ENCODE measurements at regions not wholly inside any gene's neighbourhood (a gene's known extent, or its start where the extent isn't known, plus 50 kb on each side); places are given as distances from the start of the nearest gene placed in this dataset.

DNA sequence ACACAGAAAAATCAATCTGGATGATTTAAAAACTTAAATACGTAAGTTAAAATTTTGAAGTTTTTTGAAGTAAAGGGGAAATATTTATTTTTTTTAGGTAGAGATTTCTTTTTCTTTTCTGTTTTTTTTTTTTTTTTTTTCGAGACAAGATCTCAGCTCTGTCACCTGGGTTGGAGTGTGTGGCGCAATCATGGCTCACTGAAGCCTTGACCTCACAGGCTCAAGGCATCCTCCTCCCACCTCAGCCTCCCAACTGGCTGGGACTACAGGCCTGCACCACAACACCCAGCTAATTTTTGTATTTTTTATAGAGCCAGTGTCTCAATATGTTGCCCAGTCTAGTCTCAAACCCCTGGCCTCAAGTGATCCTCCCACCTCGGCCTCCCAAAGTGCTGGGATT lies 120.4 kb upstream of the CLDN10 start:
- no peak overlapping the region for H3K4me3 ChIP-seq (ENCODE audit: low read depth, low read length)
- no peak for DNase-seq (ENCODE audit: low read depth)
- TF ChIP-seq, protein P1, sequence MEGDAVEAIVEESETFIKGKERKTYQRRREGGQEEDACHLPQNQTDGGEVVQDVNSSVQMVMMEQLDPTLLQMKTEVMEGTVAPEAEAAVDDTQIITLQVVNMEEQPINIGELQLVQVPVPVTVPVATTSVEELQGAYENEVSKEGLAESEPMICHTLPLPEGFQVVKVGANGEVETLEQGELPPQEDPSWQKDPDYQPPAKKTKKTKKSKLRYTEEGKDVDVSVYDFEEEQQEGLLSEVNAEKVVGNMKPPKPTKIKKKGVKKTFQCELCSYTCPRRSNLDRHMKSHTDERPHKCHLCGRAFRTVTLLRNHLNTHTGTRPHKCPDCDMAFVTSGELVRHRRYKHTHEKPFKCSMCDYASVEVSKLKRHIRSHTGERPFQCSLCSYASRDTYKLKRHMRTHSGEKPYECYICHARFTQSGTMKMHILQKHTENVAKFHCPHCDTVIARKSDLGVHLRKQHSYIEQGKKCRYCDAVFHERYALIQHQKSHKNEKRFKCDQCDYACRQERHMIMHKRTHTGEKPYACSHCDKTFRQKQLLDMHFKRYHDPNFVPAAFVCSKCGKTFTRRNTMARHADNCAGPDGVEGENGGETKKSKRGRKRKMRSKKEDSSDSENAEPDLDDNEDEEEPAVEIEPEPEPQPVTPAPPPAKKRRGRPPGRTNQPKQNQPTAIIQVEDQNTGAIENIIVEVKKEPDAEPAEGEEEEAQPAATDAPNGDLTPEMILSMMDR (IDR thresholded peaks at IDR 0.05; ENCODE audit: control insufficient read depth, extremely low read depth, insufficient read depth) = no peak

DNA sequence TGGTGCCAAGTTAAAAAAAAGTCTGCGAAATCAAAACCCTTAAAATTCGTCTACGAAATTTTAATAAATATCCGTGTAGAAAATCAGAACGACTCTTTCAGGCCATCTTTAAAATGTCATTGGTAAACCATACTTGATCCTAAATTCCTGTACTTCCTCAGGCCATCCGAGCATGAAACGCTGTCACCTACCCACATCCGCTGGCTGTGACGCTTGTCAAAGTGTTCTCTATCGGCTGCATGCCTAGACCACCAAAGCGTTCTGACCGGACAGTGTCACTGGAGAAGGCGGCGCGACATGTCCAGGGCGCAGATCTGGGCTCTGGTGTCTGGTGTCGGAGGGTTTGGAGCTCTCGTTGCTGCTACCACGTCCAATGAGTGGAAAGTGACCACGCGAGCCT lies 119.0 kb upstream of the CLDN10 start:
- TF ChIP-seq, protein P1 (IDR thresholded peaks at IDR 0.05; ENCODE audit: control insufficient read depth, extremely low read depth, insufficient read depth) = no peak
- no peak overlapping the region for H3K4me3 ChIP-seq (ENCODE audit: low read depth, low read length)
- DNase-seq (ENCODE audit: low read depth) = no peak

DNA sequence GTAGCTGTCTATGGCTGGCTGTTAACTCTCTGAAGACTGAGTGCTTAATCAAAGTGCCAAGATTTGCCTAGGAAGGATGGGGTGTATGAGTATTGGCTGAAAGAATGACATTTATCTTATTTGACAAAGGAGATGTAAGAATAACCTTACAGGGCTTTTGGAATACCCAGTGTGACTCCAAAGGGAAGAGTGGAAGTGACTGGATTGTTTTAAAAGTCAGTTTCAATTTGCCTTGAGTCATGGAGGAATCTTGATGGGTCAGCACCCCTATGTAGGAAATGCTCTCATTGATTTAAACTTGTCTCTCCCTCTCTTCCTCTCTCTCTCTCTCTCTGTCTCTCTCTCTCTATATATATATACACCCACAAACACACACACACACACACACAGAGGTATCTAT lies 118.4 kb upstream of the CLDN10 start:
- no peak overlapping the region for H3K4me3 ChIP-seq (ENCODE audit: low read depth, low read length)
- TF ChIP-seq, protein P1 (IDR thresholded peaks at IDR 0.05; ENCODE audit: control insufficient read depth, extremely low read depth, insufficient read depth) = no peak
- no peak for DNase-seq (ENCODE audit: low read depth)

DNA sequence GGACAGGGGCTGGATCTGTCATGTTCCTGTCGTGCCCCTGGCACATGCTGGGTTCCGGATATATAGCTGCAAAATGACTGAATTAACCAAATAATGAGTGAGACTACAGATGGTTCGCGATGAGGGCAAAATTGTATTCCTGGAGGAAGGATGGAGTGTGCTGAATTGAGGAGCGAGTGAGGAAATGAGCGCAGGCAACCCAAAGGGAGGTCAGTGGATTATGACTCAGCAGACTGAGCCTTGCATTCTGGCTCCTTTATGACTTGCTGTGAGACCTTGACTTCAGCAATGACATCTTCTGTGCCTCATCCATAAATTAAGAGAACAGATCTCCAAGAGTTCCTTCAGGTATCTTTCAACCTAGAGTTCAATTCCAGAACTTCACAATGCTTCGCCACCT lies 115.0 kb upstream of the CLDN10 start:
- no peak overlapping the region for H3K4me3 ChIP-seq (ENCODE audit: low read depth, low read length)
- TF ChIP-seq, protein P1 (IDR thresholded peaks at IDR 0.05; ENCODE audit: control insufficient read depth, extremely low read depth, insufficient read depth) = no peak

DNA sequence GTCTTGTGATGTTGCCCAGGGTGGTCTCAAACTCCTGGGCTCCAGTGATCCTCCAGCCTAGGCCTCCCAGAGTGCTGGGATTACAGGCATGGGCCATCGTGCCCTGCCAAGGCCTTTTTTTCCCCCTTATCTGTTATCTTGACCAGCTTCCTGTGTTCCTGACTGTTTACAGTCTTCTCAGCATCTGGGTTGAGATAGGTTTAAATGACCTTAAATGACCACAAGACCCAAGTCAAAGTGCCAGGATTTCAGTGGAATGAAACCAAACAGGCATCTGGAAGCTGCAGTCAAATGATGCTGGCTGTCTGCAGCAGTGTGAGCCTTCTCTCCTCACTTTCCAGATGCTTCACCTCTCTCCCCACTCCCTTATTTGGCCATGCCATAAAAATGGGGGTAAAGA lies 114.2 kb upstream of the CLDN10 start:
- TF ChIP-seq, protein P1 (IDR thresholded peaks at IDR 0.05; ENCODE audit: control insufficient read depth, extremely low read depth, insufficient read depth) = no peak
- DNase-seq (ENCODE audit: low read depth) = peak; percentile 95

More for the DNA sequence above, 115.0 kb upstream of the CLDN10 start:
- no peak for DNase-seq (ENCODE audit: low read depth)

DNA sequence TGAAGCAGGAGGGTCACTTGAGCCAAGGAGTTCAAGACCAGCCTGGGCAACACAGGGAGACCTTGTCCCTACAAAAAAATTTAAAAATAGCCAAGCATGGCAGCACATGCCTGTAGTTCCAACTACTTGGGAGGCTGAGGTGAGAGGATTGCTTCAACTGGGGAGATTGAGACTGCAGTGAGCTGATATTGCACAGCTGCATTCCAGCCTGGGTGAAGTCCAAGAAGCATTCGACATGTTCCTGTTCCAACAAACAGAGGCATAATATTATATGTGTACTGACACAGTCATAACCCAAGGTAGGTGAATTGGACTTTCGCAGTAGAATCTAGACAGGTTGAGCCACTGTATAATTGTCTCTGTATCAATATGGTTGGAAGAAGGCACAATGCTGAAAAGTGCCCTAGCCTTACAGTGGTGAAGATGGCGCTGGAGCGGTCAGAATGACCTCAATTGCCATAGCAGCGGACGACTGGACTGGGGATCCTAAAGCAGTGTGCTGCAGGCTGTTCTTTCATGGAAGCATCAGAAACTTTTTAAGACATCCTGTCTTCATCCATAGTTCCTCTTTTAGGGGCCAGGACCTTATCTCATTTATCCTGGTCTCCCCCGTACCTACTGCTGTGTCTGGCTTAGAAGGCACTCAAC lies 112.0 kb upstream of the CLDN10 start:
- DNase-seq (ENCODE audit: low read depth) = no peak
- TF ChIP-seq, protein P1 (IDR thresholded peaks at IDR 0.05; ENCODE audit: control insufficient read depth, extremely low read depth, insufficient read depth) = no peak

More for the DNA sequence above, 114.2 kb upstream of the CLDN10 start:
- H3K4me3 ChIP-seq (ENCODE audit: low read depth, low read length) = no peak overlapping the region

DNA sequence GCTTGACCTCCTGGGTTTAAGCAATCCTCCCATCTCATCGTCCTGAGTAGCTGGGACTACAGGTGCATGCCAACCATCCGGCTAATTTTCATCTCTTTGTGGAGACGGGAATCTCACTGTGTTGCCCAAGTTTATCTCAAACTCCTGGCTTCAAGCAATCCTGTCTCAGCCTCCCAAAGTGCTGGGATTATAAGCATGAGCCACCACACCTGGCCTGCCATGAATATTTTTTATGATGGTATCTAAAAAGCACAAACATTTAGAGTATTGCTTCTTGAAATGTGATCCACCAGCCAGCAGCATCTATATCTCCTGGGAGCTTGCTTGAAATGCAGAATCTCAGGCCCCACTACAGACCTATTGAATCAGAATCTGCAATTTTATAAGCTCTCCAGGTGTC lies 111.2 kb upstream of the CLDN10 start:
- H3K4me3 ChIP-seq (ENCODE audit: low read depth, low read length) = no peak overlapping the region
- DNase-seq (ENCODE audit: low read depth) = no peak
- TF ChIP-seq, protein P1 (IDR thresholded peaks at IDR 0.05; ENCODE audit: control insufficient read depth, extremely low read depth, insufficient read depth) = no peak

More for the DNA sequence above, 112.0 kb upstream of the CLDN10 start:
- H3K4me3 ChIP-seq (ENCODE audit: low read depth, low read length) = no peak overlapping the region

All from LNCaP clone FGC (cell line).